NCI-H1930 (cell line): ENCODE measurements at regions not wholly inside any gene's neighbourhood (a gene's known extent, or its start where the extent isn't known, plus 50 kb on each side); places are given as distances from the start of the nearest gene placed in this dataset.
"Not testable (repeated sequence)": the region's sequence is repeated elsewhere in the genome, so short reads cannot be mapped to it uniquely, and the experiment has no call there.

ENCODE experiments used
- DNase-seq, 2 experiments: peaks; one replicate each; lab custom pipeline; 2025; lab: John Stamatoyannopoulos, UW

DNA sequence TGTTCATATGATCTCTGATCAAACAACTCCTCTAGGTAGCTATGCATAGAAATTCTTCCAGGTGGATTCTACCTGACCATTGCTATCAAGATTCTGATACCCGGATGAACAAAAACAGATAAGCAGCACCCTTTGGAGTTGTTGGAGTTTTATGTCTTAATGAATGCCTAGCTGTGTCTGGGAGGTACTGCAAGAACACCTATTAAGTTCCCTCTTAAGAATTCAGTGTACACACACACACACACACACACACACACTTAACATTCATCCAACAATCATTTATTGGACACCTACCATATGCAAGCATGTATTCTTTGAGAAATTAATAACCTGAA, 58.1 kb upstream of the FNDC3B start:
- no peak for DNase-seq

DNA sequence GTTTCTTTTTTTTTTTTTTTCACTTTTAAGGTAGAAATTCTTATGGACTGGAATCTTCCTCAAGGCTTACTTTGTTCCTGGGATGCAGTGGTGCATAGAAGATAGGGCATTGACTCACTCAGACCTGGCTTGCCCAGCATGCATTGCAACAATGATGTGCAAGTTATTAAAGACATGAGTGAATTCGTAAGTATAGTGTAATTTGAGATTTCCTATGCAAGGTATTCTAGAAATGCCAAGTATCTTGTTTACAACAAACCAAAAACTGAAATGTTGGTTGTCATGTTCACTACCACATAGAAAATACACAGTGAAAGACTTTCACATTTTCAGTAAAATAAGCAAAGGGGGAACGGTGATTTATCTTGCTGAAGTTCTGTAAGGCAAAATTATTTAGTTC, 56.5 kb upstream of the FNDC3B start:
- no peak for DNase-seq

DNA sequence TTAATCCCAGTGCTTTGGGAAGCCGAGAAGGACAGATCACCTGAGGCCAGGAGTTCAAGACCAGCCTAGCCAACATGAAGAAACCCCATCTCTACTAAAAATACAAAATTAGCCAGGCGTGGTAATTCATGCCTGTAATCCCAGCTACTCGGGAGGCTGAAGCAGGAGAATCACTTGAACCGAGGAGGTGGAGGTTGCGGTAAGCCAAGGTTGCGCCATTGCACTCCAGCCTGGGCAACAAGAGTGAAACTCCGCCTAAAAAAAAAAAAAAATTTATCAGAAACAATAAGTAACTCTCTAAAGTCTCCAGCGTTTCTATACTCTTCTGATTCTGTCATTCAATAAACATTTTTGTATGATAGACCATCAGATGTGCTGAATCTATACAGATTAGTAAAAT, 55.7 kb upstream of the FNDC3B start:
- DNase-seq: not testable (repeated sequence)

DNA sequence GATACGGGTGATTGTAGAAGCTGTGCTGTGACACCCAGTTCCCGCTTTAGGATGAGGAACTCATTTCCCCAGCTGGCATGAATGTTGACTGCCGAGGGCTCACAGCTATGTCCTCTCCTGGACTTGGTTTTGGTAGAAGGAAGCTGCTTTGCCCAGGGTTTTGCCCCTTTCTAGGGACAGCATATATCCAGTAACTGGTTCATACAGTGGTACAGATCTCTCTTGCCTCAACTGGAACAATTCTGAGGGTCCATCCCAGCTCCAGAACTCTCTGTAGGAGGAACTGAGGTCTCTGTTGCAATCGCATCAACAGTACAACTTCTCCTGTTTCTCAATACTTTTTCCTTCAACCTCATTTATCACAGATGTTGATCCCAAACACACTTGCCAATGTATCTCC, 54.5 kb upstream of the FNDC3B start:
- DNase-seq: no peak

DNA sequence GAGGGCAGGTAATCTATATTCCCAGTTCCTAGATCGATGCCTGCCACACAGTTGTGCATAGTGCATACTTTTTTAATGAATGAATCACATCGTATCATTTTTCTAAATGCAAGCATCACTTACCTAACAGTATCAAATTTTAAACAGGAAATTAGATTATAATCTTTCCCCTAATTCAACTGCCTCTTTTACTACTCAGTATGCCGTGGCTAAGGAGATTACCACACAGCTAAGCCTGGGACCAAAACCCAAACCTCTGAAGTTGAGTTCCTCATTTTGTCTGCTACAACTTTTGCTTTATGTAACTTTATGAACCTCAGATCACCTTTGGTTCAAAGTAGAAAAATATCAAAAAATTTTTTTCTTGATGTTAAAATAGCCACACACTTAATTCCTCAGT, 53.2 kb upstream of the FNDC3B start:
- no peak for DNase-seq

DNA sequence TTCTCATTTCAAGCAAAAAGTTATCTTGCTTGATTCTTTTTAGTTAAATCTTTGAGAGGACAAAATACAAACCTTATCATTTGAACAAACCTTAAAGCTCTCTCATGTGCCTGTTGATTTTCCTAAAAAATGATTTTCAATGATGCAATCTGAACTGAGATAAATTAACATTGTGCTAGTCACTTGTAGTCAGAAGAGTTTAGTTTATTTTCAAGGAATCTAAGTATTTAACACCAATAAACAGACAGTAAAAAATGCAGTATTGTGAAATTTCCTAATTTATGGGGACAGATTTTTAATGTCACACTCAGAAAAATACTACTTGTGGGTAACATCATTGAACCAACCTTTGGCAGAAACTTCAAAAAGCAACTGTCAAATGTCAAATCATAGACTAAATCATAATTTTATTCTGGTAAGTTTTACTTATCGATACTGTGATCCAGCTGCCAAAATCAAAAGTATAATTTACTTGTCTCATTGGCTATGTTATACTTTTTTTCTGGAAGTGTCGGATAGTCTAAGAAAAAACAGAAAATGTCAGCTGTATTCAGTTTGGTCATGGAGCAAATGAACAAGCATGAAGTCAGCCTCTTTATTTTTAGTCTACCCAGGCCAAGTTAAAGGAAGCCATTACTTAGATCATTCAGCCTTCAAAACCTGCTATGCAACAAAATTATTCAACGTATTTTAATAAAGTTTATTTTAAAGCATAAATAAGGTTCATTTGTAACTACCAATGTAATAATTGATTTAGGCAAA, 52.4 kb upstream of the FNDC3B start:
- DNase-seq: no peak
